ENCODE measurements at regions not wholly inside any gene's neighbourhood (a gene's known extent, or its start where the extent isn't known, plus 50 kb on each side); places are given as distances from the start of the nearest gene placed in this dataset.

DNA sequence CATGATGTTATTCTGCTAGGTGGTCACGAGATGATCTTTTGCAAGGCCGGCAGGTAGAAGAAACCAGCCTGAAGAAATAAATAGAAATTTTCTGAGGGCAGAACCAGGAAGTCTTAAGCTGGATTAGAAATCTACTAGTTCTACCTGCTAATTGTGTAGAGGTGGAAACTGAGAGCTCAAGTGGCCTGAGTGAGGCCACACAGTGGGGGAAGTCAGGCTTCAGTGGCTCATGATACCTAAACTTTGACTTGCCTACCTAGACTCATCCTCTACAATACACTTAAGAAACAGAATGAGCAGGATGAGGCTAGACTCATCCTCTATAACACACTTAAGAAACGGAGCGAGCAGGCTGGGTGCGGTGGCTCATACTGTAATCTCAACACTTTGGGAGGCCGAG lies 134.9 kb upstream of the NDUFV2 start:
- CTCF ChIA-PET (ENCODE audit: low intra/inter-chr PET ratio, low total read pairs) = no interaction called here
- FAIRE-seq = no peak

DNA sequence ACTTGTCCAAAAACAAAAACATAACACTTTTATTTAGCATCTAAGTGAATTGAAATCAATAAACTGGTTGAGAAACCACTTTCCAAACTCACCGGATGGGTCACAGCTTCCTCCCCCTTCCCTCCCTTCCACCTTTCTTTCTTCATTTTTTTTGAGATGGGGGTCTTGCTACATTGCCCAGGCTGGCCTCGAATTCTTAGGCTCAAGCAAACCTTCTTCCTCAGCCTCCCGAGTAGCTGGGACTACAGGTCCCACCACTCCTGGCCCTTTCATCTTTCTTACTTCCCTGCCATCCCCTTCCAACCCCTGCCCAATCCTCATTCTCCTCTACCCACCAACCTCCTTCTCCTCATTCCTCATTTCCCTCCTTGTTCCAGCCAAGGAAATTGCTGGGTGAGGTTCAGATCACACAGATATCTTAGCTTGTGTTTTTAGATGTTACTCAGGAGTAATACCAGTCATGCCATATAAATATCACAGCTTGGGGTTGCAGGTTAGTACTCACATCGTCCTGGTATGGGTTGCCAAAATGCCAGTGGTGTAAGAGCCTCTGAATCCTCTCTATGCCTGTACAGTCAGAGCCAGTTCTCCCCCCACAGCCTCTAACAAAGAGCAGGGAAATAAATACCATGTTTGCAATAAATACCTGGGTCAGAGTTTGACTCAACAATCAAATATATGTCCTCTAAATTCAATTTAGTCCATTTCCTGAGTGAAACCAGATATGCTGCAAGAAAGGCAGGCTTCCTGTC lies 132.7 kb upstream of the NDUFV2 start:
- no peaks in the 10 kb centered on the region for H3K79me2 ChIP-seq (ENCODE audit: insufficient read depth, low read length)
- no TSS peak for BruUV-seq (replicated peaks)
- CTCF ChIA-PET (ENCODE audit: low intra/inter-chr PET ratio, low total read pairs) = no interaction called here
- TF ChIP-seq ZNF121 (CRISPR knock-in tag; IDR thresholded peaks at IDR 0.05) = 0 out of 2 replicates have a peak, but pooled peaks have one; percentile 33
- TF ChIP-seq ZNF569 (CRISPR knock-in tag; IDR thresholded peaks at IDR 0.05; ENCODE audit: borderline replicate concordance) = no peak
- TF ChIP-seq ZBTB38 (CRISPR knock-in tag; IDR thresholded peaks at IDR 0.05) = no peak
- no peak for TF ChIP-seq ZNF230 (CRISPR knock-in tag; IDR thresholded peaks at IDR 0.05)
- H3K4me3 ChIP-seq (replicated peaks in 1 of 3; ENCODE audit: insufficient read depth in 1 of 3, low read depth in 2 of 3, low read length in 3 of 3) = no peak overlapping the region
- no peak for FAIRE-seq
- intact Hi-C loops (cut with micrococcal nuclease; ENCODE audit: unreplicated experiment) = no loop called here
- no peak overlapping the region for H2AFZ ChIP-seq (ENCODE audit: low read length)
- H3K9ac ChIP-seq (ENCODE audit: insufficient read depth, low read depth, low read length) = no peak overlapping the region
- no peak overlapping the region for H3K27ac ChIP-seq (ENCODE audit: extremely low read length, insufficient read depth, low read length)
- H3K9me3 ChIP-seq (ENCODE audit: low read length) = no peaks in the 10 kb centered on the region
- H4K20me1 ChIP-seq (ENCODE audit: insufficient read depth, low read length) = no peaks in the 10 kb centered on the region
- peaks cover 19% of the 10 kb centered on the region for H3K4me1 ChIP-seq (ENCODE audit: insufficient read depth, low read length)
- 4% methylated on average over 4 of the region's 4 CpGs for WGBS (ENCODE audit: low lambda C conversion rate)
- peaks cover 0 to 11% of the 10 kb centered on the region in 2 experiments; a peak in 2 of 5 replicates for H3K27me3 ChIP-seq (ENCODE audit: control insufficient read depth in 1 of 2, insufficient read depth in 2 of 2, low read length in 2 of 2)
- DNase-seq (ENCODE audit: low spot score) = no peak
- no peaks in the 10 kb centered on the region for H3K36me3 ChIP-seq (replicated peaks in 1 of 2; ENCODE audit: control insufficient read depth in 1 of 2, insufficient read depth in 2 of 2, low read length in 2 of 2)
- POLR2A ChIA-PET = no interaction called here
- H3K4me2 ChIP-seq (ENCODE audit: low read depth, low read length) = peak overlapping the region; percentile 26; the same call in 1 of the 2 replicates
- ATAC-seq = no peak
- in situ Hi-C loops (cut with HindIII; ENCODE audit: extremely low pct_ligation_motif_present, low pct_unique_long_range_greater_than_20kb) = no loop called here

More for the DNA sequence above, 134.9 kb upstream of the NDUFV2 start:
- 73% methylated on average over 6 of the region's 6 CpGs for WGBS (ENCODE audit: low lambda C conversion rate)
- Histone ChIP-seq H3K27me3 (ENCODE audit: control insufficient read depth in 1 of 2, insufficient read depth in 2 of 2, low read length in 2 of 2) (peaks cover 0 to 11% of the 10 kb centered on the region in 2 experiments; a peak in 2 of 5 replicates), H3K4me1 (ENCODE audit: insufficient read depth, low read length) (peaks cover 29% of the 10 kb centered on the region), H2AFZ (ENCODE audit: low read length) (no peak overlapping the region), H3K36me3 (replicated peaks in 1 of 2; ENCODE audit: control insufficient read depth in 1 of 2, insufficient read depth in 2 of 2, low read length in 2 of 2) (no peaks in the 10 kb centered on the region), H3K9me3 (ENCODE audit: low read length) (no peaks in the 10 kb centered on the region), H3K79me2 (ENCODE audit: insufficient read depth, low read length) (no peaks in the 10 kb centered on the region), H4K20me1 (ENCODE audit: insufficient read depth, low read length) (no peaks in the 10 kb centered on the region), H3K9ac (ENCODE audit: insufficient read depth, low read depth, low read length) (no peak overlapping the region), H3K4me2 (ENCODE audit: low read depth, low read length) (no peak overlapping the region), H3K4me3 (replicated peaks in 1 of 3; ENCODE audit: insufficient read depth in 1 of 3, low read depth in 2 of 3, low read length in 3 of 3) (no peak overlapping the region), H3K27ac (ENCODE audit: extremely low read length, insufficient read depth, low read length) (no peak overlapping the region)
- BruUV-seq (replicated peaks) = no TSS peak
- TF ChIP-seq SKI (IDR thresholded peaks at IDR 0.05; ENCODE audit: partially characterized antibody) = no peak
- no peak for TF ChIP-seq ZNF549 (CRISPR knock-in tag; IDR thresholded peaks at IDR 0.05)
- no peak for TF ChIP-seq ISL2 (CRISPR knock-in tag; IDR thresholded peaks at IDR 0.05)
- TF ChIP-seq CREB1 (IDR thresholded peaks at IDR 0.05) = no peak
- no peak for TF ChIP-seq CREB1 (CRISPR knock-in tag; IDR thresholded peaks at IDR 0.05)
- no peak for TF ChIP-seq NFKBIZ (CRISPR knock-in tag; IDR thresholded peaks at IDR 0.05)
- no peak for TF ChIP-seq SMAD3 (CRISPR knock-in tag; IDR thresholded peaks at IDR 0.05)
- TF ChIP-seq, protein P1, sequence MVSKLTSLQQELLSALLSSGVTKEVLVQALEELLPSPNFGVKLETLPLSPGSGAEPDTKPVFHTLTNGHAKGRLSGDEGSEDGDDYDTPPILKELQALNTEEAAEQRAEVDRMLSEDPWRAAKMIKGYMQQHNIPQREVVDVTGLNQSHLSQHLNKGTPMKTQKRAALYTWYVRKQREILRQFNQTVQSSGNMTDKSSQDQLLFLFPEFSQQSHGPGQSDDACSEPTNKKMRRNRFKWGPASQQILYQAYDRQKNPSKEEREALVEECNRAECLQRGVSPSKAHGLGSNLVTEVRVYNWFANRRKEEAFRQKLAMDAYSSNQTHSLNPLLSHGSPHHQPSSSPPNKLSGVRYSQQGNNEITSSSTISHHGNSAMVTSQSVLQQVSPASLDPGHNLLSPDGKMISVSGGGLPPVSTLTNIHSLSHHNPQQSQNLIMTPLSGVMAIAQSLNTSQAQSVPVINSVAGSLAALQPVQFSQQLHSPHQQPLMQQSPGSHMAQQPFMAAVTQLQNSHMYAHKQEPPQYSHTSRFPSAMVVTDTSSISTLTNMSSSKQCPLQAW (CRISPR knock-in tag; IDR thresholded peaks at IDR 0.05) = no peak
- no peak for TF ChIP-seq HCFC1 (IDR thresholded peaks at IDR 0.05; ENCODE audit: low read depth, low read length)
- no peak for TF ChIP-seq ZFX (CRISPR knock-in tag; IDR thresholded peaks at IDR 0.05; ENCODE audit: low read depth)
- no peak for TF ChIP-seq ZFP36L1 (CRISPR knock-in tag; IDR thresholded peaks at IDR 0.05)
- POLR2A ChIA-PET = no interaction called here
- ATAC-seq (no peak), DNase-seq (ENCODE audit: low spot score) (no peak)
- intact Hi-C loops (cut with micrococcal nuclease; ENCODE audit: unreplicated experiment) (no loop called here), in situ Hi-C loops (cut with HindIII; ENCODE audit: extremely low pct_ligation_motif_present, low pct_unique_long_range_greater_than_20kb) (no loop called here)
